GM12878 (cell line): ENCODE measurements at regions not wholly inside any gene's neighbourhood (a gene's known extent, or its start where the extent isn't known, plus 50 kb on each side); places are given as distances from the start of the nearest gene placed in this dataset.

ENCODE experiments used
- ATAC-seq: fragments of 200-7000 bp; cut with Tn5 transposase; 3 replicates; pipeline ENCODE4 v1.9.1; 2020; ENCODE audit warnings: mild to moderate bottlenecking, moderate library complexity
- BruUV-seq: library from RNA; stranded (reverse); fragments of 400-500 nt; replicated peaks from 2 replicates; lab custom pipeline; 2021; lab: Mats Ljungman, UMichigan
- CTCF ChIA-PET: fragments of 300-600 bp; sonication (Branson Sonifier 250); formaldehyde crosslinking; extraction: SDS; loops from one replicate; lab custom pipeline; 2021; ENCODE audit warnings: inconsistent platforms; lab: Yijun Ruan, JAX
- POLR2A ChIA-PET: fragments of 350-600 bp; formaldehyde crosslinking; extraction: SDS; loops from one replicate; lab custom pipeline; 2021; ENCODE audit warnings: inconsistent platforms; lab: Charles Lee
- RAD21 ChIA-PET: fragments of 300-600 bp; sonication (Branson Sonifier 250); formaldehyde crosslinking; loops from one replicate; lab custom pipeline; 2023; ENCODE audit warnings: antibody characterized with exemption; ENCODE audit not compliant: unreplicated experiment; lab: Charles Lee
- SMC1A ChIA-PET: fragments of 300-600 bp; sonication (Branson Sonifier 250); formaldehyde crosslinking; loops from one replicate; lab custom pipeline; 2023; ENCODE audit not compliant: unreplicated experiment, uncharacterized antibody; lab: Charles Lee
- DNase-seq: peaks from one replicate; pipeline ENCODE4 v3.0.0-alpha.2; 2011; ENCODE audit warnings: low read depth, low spot score
- FAIRE-seq: peaks from 3 replicates; lab custom pipeline; 2011; peaks lifted over from hg19 to GRCh38; lab: Jason Lieb, UNC
- H2AFZ ChIP-seq: 2 replicates; pipeline ENCODE4 v1.6.0; 2011; ENCODE audit warnings: low read depth, low read length, control low read depth; ENCODE audit not compliant: control insufficient read depth
- H3K27ac ChIP-seq: 2 replicates; pipeline ENCODE4 v1.5.1; 2011; ENCODE audit warnings: control low read depth; ENCODE audit not compliant: control insufficient read depth, insufficient read depth
- H3K27me3 ChIP-seq, 2 experiments: replicated peaks in 1 of 2; 2 replicates each; pipeline versions ENCODE4 v1.6.0 to v1.6.1; 2011; ENCODE audit warnings: low read length in 1 of 2; ENCODE audit not compliant: control insufficient read depth in 2 of 2, insufficient read depth in 2 of 2
- H3K36me3 ChIP-seq, 2 experiments: 2 replicates each; pipeline ENCODE4 v1.5.1; 2011; ENCODE audit warnings: low read length in 1 of 2; ENCODE audit not compliant: control insufficient read depth in 2 of 2, insufficient read depth in 2 of 2
- H3K4me1 ChIP-seq: 2 replicates; pipeline ENCODE4 v1.6.1; 2011; ENCODE audit warnings: mild to moderate bottlenecking, low read length, moderate library complexity, mixed read lengths; ENCODE audit not compliant: control insufficient read depth, insufficient read depth
- H3K4me2 ChIP-seq: 2 replicates; pipeline ENCODE4 v1.6.0; 2011; ENCODE audit warnings: control low read depth; ENCODE audit not compliant: control insufficient read depth, insufficient read depth
- H3K4me3 ChIP-seq: fragments of 200-600 bp; sonication (generic); 2 replicates; pipeline ENCODE4 v1.5.1; 2016
- H3K79me2 ChIP-seq: 2 replicates; pipeline ENCODE4 v1.6.0; 2011; ENCODE audit warnings: low read length; ENCODE audit not compliant: control insufficient read depth, insufficient read depth
- H3K9ac ChIP-seq: 2 replicates; pipeline ENCODE4 v1.8.0; 2011; ENCODE audit warnings: low read length, control low read depth, mixed read lengths; ENCODE audit not compliant: control insufficient read depth, insufficient read depth
- H3K9me3 ChIP-seq: replicated peaks from 3 replicates; pipeline ENCODE4 v1.5.1; 2011; ENCODE audit warnings: mild to moderate bottlenecking, low read length; ENCODE audit not compliant: control insufficient read depth, insufficient read depth
- H4K20me1 ChIP-seq: 2 replicates; pipeline ENCODE4 v1.6.0; 2011; ENCODE audit not compliant: control insufficient read depth, insufficient read depth
- ASH2L ChIP-seq: fragments of 300-600, 200-600 bp; sonication (generic); IDR thresholded peaks from 2 replicates; pipeline ENCODE4 v1.6.1; 2017; ENCODE audit warnings: low read depth, mild to moderate bottlenecking, borderline replicate concordance
- ATF7 ChIP-seq: fragments of 450-650 bp; IDR thresholded peaks from 2 replicates; pipeline ENCODE4 v1.6.1; 2016; ENCODE audit warnings: low read depth, mild to moderate bottlenecking
- BCLAF1 ChIP-seq: fragments of 450-650 bp; IDR thresholded peaks from 2 replicates; pipeline ENCODE4 v1.6.1; 2017; ENCODE audit warnings: antibody characterized with exemption, mild to moderate bottlenecking, moderate library complexity
- CEBPB ChIP-seq, 2 experiments: fragments of 150-350 bp in 1 of 2; IDR thresholded peaks; 2 replicates each; pipeline ENCODE4 v1.6.1; 2012 to 2014; ENCODE audit warnings: low read depth in 2 of 2, low read length in 2 of 2, borderline replicate concordance in 1 of 2, inconsistent platforms in 1 of 2
- MEF2A ChIP-seq: IDR thresholded peaks from 2 replicates; pipeline ENCODE4 v1.6.1; 2011; ENCODE audit warnings: low read depth, mild to moderate bottlenecking, low read length, moderate library complexity; ENCODE audit not compliant: insufficient read depth
- MEF2B ChIP-seq: fragments of 450-650 bp; IDR thresholded peaks from 2 replicates; pipeline ENCODE4 v1.6.1; 2018; ENCODE audit warnings: mild to moderate bottlenecking, moderate library complexity; ENCODE audit not compliant: partially characterized antibody, poor library complexity, severe bottlenecking
- MTA3 ChIP-seq: IDR thresholded peaks from 2 replicates; pipeline ENCODE4 v1.6.1; 2012; ENCODE audit warnings: low read length, inconsistent platforms, borderline replicate concordance
- NBN ChIP-seq: fragments of 450-650 bp; IDR thresholded peaks from 2 replicates; pipeline ENCODE4 v1.6.1; 2016
- SREBF2 ChIP-seq: IDR thresholded peaks from 2 replicates; pipeline ENCODE4 v1.6.1; 2012; ENCODE audit warnings: mild to moderate bottlenecking, low read length
- TCF7 ChIP-seq: IDR thresholded peaks from 2 replicates; pipeline ENCODE4 v1.6.1; 2014; ENCODE audit warnings: antibody characterized with exemption, borderline replicate concordance
- ZNF622 ChIP-seq: fragments of 450-650 bp; IDR thresholded peaks from 2 replicates; pipeline ENCODE4 v1.6.1; 2017; ENCODE audit warnings: mild to moderate bottlenecking, inconsistent platforms
- ZZZ3 ChIP-seq: IDR thresholded peaks from 2 replicates; pipeline ENCODE4 v1.6.1; 2011; ENCODE audit warnings: low read depth; ENCODE audit not compliant: control insufficient read depth, insufficient read length
- WGBS: methylation state at CpG from one replicate; pipeline ENCODE4 v1.1.6; 2016; ENCODE audit warnings: low lambda C conversion rate; ENCODE audit not compliant: insufficient replicate concordance, insufficient coverage; ENCODE audit errors: missing lambda C conversion rate; 5-methylcytosine and 5-hydroxymethylcytosine counted together
- in situ Hi-C: fragments of 300-500 bp; cut with MboI; formaldehyde crosslinking; loops from 9 replicates; pipeline ENCODE4 v1.14.3; 2018; ENCODE audit warnings: mixed read lengths
- intact Hi-C: fragments of 100-400 bp; cut with micrococcal nuclease; formaldehyde crosslinking; loops from one replicate; pipeline ENCODE4 v1.14.2; 2022; ENCODE audit not compliant: unreplicated experiment
- TF ChIP-seq, protein P1 (sequence below): fragments of 450-650 bp; IDR thresholded peaks from 2 replicates; pipeline ENCODE4 v1.6.1; 2016; ENCODE audit warnings: mild to moderate bottlenecking

DNA sequence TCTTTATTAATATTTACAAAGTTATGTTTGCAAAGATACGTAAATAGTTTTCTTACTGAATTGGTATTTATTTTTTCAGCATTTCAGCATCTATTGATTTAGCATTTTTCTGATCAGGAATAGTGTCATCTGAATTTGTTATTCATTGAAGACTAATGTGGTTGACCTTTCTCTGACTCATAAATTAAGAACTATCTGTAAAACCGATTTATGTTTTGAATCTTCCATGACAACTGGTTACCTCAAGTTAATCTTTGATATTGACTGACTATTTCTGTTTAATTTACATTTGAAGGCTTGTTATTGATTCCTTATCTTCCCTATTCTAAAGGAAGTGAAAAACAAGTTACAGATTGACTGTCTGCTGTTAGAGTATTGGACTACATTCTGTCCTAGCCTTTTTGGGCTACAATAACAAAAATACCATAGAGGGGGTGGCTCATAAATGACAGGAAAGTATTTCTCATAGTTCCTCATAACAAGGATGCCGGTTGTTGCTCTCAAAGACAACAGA lies 1131.4 kb downstream of the PLA2G4A start:
- H3K27me3 ChIP-seq = no peaks in the 10 kb centered on the region
- H3K27ac ChIP-seq = no peak overlapping the region
- no peak for TF ChIP-seq ZNF622
- TF ChIP-seq NBN = no peak
- no peak for TF ChIP-seq ZZZ3
- no peak for TF ChIP-seq CEBPB (IDR thresholded peaks at IDR 0.05; ENCODE audit: borderline replicate concordance in 1 of 2, low read depth in 2 of 2, low read length in 2 of 2)
- no peak for TF ChIP-seq SREBF2
- TF ChIP-seq BCLAF1 = no peak
- no peak for TF ChIP-seq MTA3
- TF ChIP-seq, protein P1, sequence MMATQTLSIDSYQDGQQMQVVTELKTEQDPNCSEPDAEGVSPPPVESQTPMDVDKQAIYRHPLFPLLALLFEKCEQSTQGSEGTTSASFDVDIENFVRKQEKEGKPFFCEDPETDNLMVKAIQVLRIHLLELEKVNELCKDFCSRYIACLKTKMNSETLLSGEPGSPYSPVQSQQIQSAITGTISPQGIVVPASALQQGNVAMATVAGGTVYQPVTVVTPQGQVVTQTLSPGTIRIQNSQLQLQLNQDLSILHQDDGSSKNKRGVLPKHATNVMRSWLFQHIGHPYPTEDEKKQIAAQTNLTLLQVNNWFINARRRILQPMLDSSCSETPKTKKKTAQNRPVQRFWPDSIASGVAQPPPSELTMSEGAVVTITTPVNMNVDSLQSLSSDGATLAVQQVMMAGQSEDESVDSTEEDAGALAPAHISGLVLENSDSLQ = no peak
- TF ChIP-seq MEF2A = no peak
- no peak for TF ChIP-seq MEF2B
- no peak for TF ChIP-seq TCF7
- TF ChIP-seq ATF7 = no peak
- no peak for TF ChIP-seq ASH2L
- TF ChIP-seq, all 136 proteins: peak for 0
- POLR2A ChIA-PET = no interaction called here
- BruUV-seq = no TSS peak
- FAIRE-seq (peak; percentile 18), DNase-seq (no peak), ATAC-seq (peak; percentile 39)
- Histone ChIP-seq H3K4me1 (no peaks in the 10 kb centered on the region), H2AFZ (no peak overlapping the region), H3K79me2 (no peaks in the 10 kb centered on the region), H3K36me3 (no peaks in the 10 kb centered on the region), H3K4me2 (no peak overlapping the region), H3K9ac (no peak overlapping the region), H4K20me1 (no peaks in the 10 kb centered on the region), H3K4me3 (no peak overlapping the region), H3K9me3 (no peaks in the 10 kb centered on the region)
- SMC1A ChIA-PET = interaction anchor here (1.0 to 1.1 kb wide), 2 partner anchors 12 to 31 kb away, joined by 3 to 4 read pairs; no protein-coding TSS in a partner anchor
- intact Hi-C loops = no loop called here
- CTCF ChIA-PET = interaction anchor here (1.3 kb wide), 2 partner anchors 11 to 32 kb away, joined by 4 to 5 read pairs; no protein-coding TSS in a partner anchor
- WGBS = 23% methylated on average over 3 of the region's 3 CpGs
- in situ Hi-C loops = no loop called here
- RAD21 ChIA-PET = no interaction called here
